Vagina (tissue), 2 donors: ENCODE measurements at regions not wholly inside any gene's neighbourhood (a gene's known extent, or its start where the extent isn't known, plus 50 kb on each side); places are given as distances from the start of the nearest gene placed in this dataset.
"Not testable (repeated sequence)": the region's sequence is repeated elsewhere in the genome, so short reads cannot be mapped to it uniquely, and the experiment has no call there.

Experiments used
- DNase-seq, 2 donors: peaks; one replicate each; pipeline ENCODE4 v3.0.0-alpha.2; 2017; ENCODE audit errors: extremely low spot score in 2 of 2
- H3K27ac ChIP-seq: fragments of 200-600 bp; sonication (generic); one replicate; pipeline ENCODE4 v1.5.1; 2019
- H3K27me3 ChIP-seq: fragments of 200-600 bp; sonication (generic); one replicate; pipeline ENCODE4 v1.5.1; 2019
- H3K36me3 ChIP-seq, 2 donors: fragments of 200-600 bp; sonication (generic); one replicate each; pipeline ENCODE4 v1.5.1; 2017 to 2019
- H3K4me1 ChIP-seq: fragments of 200-600 bp; sonication (generic); one replicate; pipeline ENCODE4 v1.5.1; 2019
- H3K4me3 ChIP-seq, 2 donors: fragments of 200-600 bp; sonication (generic); 1 replicate in 1 of 2; 2 replicates in 1 of 2; pipeline ENCODE4 v1.5.1; 2016 to 2019
- H3K9me3 ChIP-seq: fragments of 200-600 bp; sonication (generic); one replicate; pipeline ENCODE4 v1.5.1; 2019
- intact Hi-C: fragments of 100-400 bp; cut with DNase I; formaldehyde crosslinking; loops from one replicate; pipeline ENCODE4 v1.15.1; 2023

GRCh38 chr15:44817797-44818196, 81.5 kb downstream of the TRIM69 start:
- H3K9me3 ChIP-seq, H3K27ac ChIP-seq, intact Hi-C loops, H3K4me1 ChIP-seq, H3K27me3 ChIP-seq, H3K4me3 ChIP-seq, H3K36me3 ChIP-seq, DNase-seq: not testable (repeated sequence)

GRCh38 chr15:44819331-44819987, 83.1 kb downstream of the TRIM69 start:
- intact Hi-C loops, H3K4me1 ChIP-seq, H3K9me3 ChIP-seq, H3K4me3 ChIP-seq, H3K27ac ChIP-seq, H3K36me3 ChIP-seq, H3K27me3 ChIP-seq, DNase-seq: not testable (repeated sequence)

- H3K27ac ChIP-seq, H3K36me3 ChIP-seq, H3K4me3 ChIP-seq, H3K4me1 ChIP-seq, intact Hi-C loops, H3K27me3 ChIP-seq, H3K9me3 ChIP-seq, DNase-seq: not testable (repeated sequence)
These were observed 84.2 kb downstream of the TRIM69 start for GRCh38 chr15:44820535-44820934.

- H3K27ac ChIP-seq, intact Hi-C loops, H3K36me3 ChIP-seq, H3K4me3 ChIP-seq, DNase-seq, H3K4me1 ChIP-seq, H3K27me3 ChIP-seq, H3K9me3 ChIP-seq: not testable (repeated sequence)
These were observed 84.6 kb downstream of the TRIM69 start for GRCh38 chr15:44820967-44821366.

GRCh38 chr15:44824277-44825145, 88.2 kb downstream of the TRIM69 start:
- H3K27me3 ChIP-seq, H3K27ac ChIP-seq, H3K4me1 ChIP-seq, intact Hi-C loops, H3K9me3 ChIP-seq, DNase-seq, H3K4me3 ChIP-seq, H3K36me3 ChIP-seq: not testable (repeated sequence)

- H3K4me1 ChIP-seq, H3K9me3 ChIP-seq, H3K4me3 ChIP-seq, H3K27me3 ChIP-seq, intact Hi-C loops, H3K36me3 ChIP-seq, DNase-seq, H3K27ac ChIP-seq: not testable (repeated sequence)
These were observed 90.3 kb downstream of the TRIM69 start for GRCh38 chr15:44826583-44826982.

- H3K9me3 ChIP-seq, DNase-seq, intact Hi-C loops, H3K36me3 ChIP-seq, H3K27me3 ChIP-seq, H3K27ac ChIP-seq, H3K4me1 ChIP-seq, H3K4me3 ChIP-seq: not testable (repeated sequence)
These were observed 92.0 kb downstream of the TRIM69 start for GRCh38 chr15:44828229-44828914.

- H3K27me3 ChIP-seq, H3K4me1 ChIP-seq, H3K4me3 ChIP-seq, H3K27ac ChIP-seq, H3K36me3 ChIP-seq, H3K9me3 ChIP-seq, DNase-seq, intact Hi-C loops: not testable (repeated sequence)
These were observed 92.8 kb downstream of the TRIM69 start for GRCh38 chr15:44829150-44829549.

GRCh38 chr15:44830692-44831408, 94.5 kb downstream of the TRIM69 start:
- H3K4me3 ChIP-seq, H3K27me3 ChIP-seq, H3K9me3 ChIP-seq, DNase-seq, H3K36me3 ChIP-seq, intact Hi-C loops, H3K27ac ChIP-seq, H3K4me1 ChIP-seq: not testable (repeated sequence)

GRCh38 chr15:44831409-44831741, 95.0 kb downstream of the TRIM69 start:
- H3K36me3 ChIP-seq, H3K27me3 ChIP-seq, intact Hi-C loops, H3K4me1 ChIP-seq, H3K9me3 ChIP-seq, DNase-seq, H3K27ac ChIP-seq, H3K4me3 ChIP-seq: not testable (repeated sequence)

GRCh38 chr15:44832133-44832532, 95.8 kb downstream of the TRIM69 start:
- DNase-seq, H3K4me1 ChIP-seq, H3K4me3 ChIP-seq, H3K9me3 ChIP-seq, H3K36me3 ChIP-seq, H3K27me3 ChIP-seq, H3K27ac ChIP-seq, intact Hi-C loops: not testable (repeated sequence)

- H3K36me3 ChIP-seq, H3K4me3 ChIP-seq, H3K4me1 ChIP-seq, intact Hi-C loops, H3K27ac ChIP-seq, H3K27me3 ChIP-seq, DNase-seq, H3K9me3 ChIP-seq: not testable (repeated sequence)
These were observed 96.8 kb downstream of the TRIM69 start for GRCh38 chr15:44833081-44833480.

- H3K4me1 ChIP-seq, result not testable (repeated sequence)
These were observed 97.4 kb downstream of the TRIM69 start for GRCh38 chr15:44833761-44834160.

More at GRCh38 chr15:44833761-44834160, 97.4 kb downstream of the TRIM69 start:
- H3K9me3 ChIP-seq, H3K4me3 ChIP-seq, H3K27me3 ChIP-seq, DNase-seq, H3K36me3 ChIP-seq, intact Hi-C loops, H3K27ac ChIP-seq: not testable (repeated sequence)
